Astrocyte (in vitro differentiated cells and primary cell): ENCODE measurements at regions not wholly inside any gene's neighbourhood (a gene's known extent, or its start where the extent isn't known, plus 50 kb on each side); places are given as distances from the start of the nearest gene placed in this dataset.

Experiments
- EZH2 ChIP-seq: IDR thresholded peaks from 2 replicates; pipeline ENCODE4 v1.6.1; 2012; ENCODE audit warnings: mild to moderate bottlenecking, low read length, inconsistent platforms; ENCODE audit not compliant: insufficient read depth
- TF ChIP-seq, protein P1 (sequence below): IDR thresholded peaks from 2 replicates; pipeline ENCODE4 v1.5.1; 2011; ENCODE audit warnings: low read depth, mild to moderate bottlenecking, inconsistent platforms, low read length, moderate library complexity; ENCODE audit not compliant: insufficient read depth

- TF ChIP-seq, protein P1, sequence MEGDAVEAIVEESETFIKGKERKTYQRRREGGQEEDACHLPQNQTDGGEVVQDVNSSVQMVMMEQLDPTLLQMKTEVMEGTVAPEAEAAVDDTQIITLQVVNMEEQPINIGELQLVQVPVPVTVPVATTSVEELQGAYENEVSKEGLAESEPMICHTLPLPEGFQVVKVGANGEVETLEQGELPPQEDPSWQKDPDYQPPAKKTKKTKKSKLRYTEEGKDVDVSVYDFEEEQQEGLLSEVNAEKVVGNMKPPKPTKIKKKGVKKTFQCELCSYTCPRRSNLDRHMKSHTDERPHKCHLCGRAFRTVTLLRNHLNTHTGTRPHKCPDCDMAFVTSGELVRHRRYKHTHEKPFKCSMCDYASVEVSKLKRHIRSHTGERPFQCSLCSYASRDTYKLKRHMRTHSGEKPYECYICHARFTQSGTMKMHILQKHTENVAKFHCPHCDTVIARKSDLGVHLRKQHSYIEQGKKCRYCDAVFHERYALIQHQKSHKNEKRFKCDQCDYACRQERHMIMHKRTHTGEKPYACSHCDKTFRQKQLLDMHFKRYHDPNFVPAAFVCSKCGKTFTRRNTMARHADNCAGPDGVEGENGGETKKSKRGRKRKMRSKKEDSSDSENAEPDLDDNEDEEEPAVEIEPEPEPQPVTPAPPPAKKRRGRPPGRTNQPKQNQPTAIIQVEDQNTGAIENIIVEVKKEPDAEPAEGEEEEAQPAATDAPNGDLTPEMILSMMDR = no peak
- TF ChIP-seq EZH2 = no peak
Measured at GRCh38 chr2:83565626-83566025, 893.5 kb downstream of the SUCLG1 start.
